OCI-LY3 (cell line): ENCODE measurements at regions not wholly inside any gene's neighbourhood (a gene's known extent, or its start where the extent isn't known, plus 50 kb on each side); places are given as distances from the start of the nearest gene placed in this dataset.

Experiments used
- CTCF ChIP-seq: fragments of 200-600, 300-600 bp; sonication (generic); IDR thresholded peaks from 2 replicates; pipeline ENCODE4 v1.5.1; 2014; ENCODE audit warnings: antibody characterized with exemption, low read length, low read depth
- EZH2phosphoT487 ChIP-seq: fragments of 200-600 bp; shearing (Covaris generic); IDR thresholded peaks from 2 replicates; pipeline ENCODE4 v1.6.1; 2018; ENCODE audit warnings: antibody characterized with exemption, mixed run types, low read depth

- no peak for TF ChIP-seq CTCF
- no peak for TF ChIP-seq EZH2phosphoT487
Measured at GRCh38 chr13:73973156-73973555, 161.0 kb downstream of the KLF12 start.
